HG02763 (cell line): ENCODE measurements at regions not wholly inside any gene's neighbourhood (a gene's known extent, or its start where the extent isn't known, plus 50 kb on each side); places are given as distances from the start of the nearest gene placed in this dataset.

Source experiments
- ATAC-seq: cut with Tn5 transposase; IDR thresholded peaks from one replicate; pipeline ENCODE4 v1.9.1; 2021; ENCODE audit warnings: mild to moderate bottlenecking, moderate library complexity; ENCODE audit not compliant: unreplicated experiment

DNA sequence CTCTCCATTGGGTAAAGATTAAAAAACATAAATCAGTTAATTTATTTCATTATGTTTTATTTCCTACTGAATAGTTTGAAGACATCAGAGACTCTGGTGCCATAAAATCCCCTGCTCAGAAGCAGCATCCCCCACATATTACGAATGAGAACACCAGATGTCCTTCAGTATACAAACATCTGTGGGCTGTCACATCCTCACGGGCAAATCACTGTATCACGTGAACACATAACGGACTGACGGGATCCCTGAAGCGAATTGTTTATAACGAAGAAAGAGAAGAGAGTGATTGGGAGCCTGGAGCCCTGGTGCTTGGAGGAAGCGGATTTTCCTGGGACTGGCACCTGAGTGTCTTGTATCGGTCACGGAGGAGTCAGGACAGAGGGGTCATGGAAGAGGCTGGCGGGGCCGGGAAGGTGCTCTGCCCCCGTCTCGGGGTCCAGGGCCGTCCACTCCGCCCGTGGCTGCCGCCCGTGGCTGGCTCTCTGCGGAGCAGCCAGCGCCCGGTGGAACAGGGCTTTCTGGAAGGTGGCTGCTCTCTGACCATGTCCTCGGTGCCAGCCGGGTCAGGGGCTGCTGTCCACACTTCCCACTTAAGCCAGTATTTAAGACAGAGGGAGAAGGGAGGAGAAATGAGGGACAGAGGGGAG, 452.7 kb upstream of the FAT1 start:
- ATAC-seq: no peak

DNA sequence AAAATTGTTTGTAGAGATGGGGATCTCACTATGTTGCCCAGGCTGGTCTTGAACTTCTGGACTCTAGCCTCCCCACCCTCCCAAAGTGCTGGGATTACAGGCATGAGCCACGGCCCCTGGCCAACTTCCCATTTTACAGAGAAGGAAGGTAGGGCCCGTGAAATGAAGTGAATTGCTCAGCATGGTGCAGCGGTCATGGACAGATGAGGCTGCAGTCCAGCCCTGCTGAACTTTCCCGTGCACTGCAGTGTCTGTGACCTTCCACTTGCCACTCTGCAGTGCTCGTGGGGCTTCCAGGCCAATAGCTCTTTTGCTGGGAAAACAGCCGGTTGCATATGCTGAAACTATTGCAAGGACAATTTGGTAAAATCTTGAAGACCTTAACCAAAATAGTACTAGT, 454.4 kb upstream of the FAT1 start:
- ATAC-seq: no peak

DNA sequence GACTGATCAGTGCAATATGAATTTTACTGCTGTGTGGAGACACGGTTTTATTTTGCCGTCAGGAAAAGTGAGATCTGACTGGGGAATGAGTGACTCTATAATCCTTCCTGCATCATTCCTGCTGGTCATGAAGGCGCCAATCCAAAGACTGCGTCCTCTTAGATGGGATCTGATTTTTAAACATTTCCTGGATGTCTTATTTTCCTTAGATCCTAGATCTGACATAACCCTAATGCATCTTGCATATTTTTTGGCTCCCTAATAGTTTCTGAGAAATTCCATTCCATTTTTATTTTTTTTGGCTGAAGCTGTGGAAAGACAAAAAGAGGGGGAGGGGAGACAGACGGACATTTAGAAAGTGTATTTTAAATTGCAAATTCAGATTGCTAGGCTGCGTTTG, 454.9 kb upstream of the FAT1 start:
- ATAC-seq: no peak

DNA sequence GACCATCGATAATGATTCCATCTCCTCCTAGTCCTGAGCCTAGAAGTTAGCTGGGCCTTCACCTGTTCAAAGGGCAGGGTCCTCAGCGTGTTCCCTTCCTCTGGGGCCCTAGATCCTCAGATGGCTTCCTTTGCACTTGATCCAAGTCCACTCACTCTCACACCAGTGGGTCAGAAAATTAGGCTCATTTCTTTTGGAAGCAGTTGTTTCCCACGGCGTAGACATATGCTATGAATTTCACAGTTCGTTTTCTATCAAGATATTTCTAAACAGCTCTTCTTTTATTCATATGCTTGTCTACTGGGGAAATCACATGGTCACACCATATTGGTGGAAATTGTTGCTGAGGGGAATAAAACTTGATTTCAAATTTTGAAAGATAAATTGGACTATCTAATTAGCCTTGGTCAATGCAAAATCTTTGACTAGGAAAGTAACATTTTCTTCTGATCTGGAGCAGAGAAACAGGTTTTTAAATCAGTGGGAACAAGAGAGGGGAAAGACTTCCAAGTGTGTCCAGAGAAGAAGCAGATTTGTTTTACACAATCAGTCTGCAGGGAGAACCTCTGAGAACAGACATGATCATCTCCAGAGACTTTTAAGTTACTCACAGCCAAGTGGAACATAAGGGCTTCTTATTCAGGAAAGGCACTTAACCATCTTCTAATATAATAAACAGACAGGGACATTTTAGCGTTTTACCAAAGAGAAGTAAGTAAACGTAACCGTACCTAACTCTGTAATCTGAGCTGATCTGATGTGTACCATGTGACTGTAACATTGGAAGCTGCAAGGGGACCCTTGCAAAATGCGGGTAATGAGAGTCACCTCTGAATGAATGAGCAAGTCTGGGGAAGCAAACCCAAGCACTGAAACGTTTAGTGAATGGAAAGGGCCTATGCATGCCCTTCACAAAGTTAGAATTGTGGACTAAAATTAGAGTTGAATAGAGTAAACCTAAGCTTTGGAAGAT, 455.7 kb upstream of the FAT1 start:
- no peak for ATAC-seq

DNA sequence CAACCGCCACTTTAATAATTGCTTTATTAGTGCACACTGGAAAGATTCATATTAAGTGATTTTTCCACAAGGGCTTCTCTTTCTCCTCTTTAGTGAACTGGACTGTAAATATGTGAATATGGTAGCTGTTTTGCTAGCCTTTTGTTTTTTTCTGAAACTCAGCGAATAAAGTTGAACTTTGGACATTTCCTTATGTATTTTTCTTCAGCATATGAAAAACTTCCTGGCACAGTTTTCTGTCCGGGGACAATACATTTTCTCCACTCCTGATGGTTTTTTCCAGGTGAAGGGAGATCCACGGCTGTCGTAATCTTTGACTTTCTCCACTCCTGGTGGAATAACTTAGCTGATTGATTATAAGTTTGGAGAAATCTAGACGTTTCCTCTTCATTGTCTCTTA, 457.4 kb upstream of the FAT1 start:
- no peak for ATAC-seq

DNA sequence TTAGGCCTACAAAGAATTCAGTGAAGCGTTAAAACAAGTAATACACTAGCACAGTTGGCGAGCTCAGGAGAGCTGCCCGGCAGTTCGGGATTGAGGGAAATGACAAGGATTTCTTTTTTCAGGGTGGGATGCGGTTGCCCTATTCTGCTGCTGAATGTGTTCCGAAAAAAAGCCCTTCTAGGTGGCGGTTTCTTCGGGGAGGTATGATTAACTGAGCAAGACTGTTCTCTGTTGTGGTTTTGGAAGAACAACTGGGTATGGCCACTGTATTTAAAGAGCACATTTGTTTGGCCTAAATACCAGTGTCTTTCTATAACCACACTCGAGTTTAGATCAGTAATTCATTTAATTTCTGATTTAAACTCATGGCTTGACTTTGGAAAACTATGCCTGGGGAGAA, 459.7 kb upstream of the FAT1 start:
- ATAC-seq: no peak

DNA sequence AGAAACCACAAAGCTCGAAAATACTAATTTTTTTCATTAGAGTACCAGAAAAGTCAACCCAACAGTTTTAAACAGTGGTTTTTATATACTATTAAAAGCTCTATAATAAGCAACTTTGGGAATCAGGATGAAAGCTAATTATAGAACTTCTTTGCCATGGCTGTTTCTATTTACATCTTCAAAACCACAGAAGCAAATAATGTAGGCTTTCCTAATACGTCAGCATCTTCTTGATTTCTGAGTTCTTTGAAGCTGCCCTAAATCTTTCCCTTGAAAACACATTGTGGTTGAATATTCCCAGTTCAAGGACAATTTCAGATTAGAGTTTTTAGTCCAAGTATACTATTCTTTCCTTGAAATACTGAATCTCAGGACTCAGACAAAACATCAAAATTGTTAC, 460.2 kb upstream of the FAT1 start:
- ATAC-seq: no peak

DNA sequence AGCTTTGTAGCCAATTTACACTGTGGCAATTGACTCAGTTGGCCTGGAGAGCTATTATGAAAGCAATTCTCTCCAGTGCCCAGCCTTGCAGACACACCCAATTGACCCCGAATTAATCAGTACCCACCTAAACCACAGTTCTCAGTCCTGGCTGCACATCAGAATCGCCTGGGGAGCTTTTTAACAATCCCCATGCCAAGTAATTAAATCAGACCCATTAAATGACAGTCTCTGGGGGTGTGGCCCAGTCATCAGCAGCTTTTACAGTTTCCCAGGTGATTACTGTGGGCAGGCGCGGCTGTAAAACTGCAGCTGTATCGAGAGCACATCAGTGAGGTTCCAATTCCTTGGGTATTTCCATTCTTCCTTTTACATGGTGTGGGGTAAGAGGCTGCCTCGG, 460.9 kb upstream of the FAT1 start:
- no peak for ATAC-seq

DNA sequence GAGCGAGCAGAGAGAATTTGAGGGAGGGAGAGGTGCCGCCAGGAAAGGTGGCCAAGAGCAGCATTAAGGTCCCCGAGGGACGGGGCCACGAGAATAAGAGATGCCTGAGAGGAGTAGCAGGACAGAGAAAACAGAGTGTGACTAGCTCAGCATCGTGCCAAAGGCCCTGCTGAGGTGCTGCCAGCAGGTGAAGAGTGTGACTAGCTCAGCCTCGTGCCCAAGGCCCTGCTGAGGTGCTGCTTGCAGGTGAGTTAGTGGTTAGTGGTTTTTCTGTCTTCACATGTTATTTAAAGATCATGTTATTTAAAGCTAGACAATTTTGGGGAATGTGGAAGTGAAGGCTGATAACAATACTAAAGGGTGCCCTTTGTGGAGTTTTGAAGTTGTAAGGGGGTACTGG, 464.5 kb upstream of the FAT1 start:
- ATAC-seq: no peak

DNA sequence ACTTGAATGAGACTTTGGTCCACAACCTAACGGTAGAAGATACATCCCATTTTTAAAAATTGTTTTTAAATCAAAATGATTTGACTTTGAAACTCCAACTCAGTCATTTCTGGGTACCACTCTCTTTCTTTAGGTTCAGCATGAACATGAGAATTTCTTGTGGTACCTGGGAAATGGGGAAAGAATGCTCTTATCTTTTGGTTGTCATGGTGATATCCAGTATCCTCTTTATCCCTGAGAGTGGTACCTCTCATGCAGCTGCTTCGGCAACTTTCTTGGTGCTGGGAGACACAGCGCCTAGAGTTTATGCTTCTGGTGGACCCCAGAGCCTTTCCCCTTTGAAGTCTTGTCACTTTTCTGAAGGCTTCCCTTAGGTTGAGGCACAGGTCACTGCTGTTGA, 465.1 kb upstream of the FAT1 start:
- no peak for ATAC-seq

DNA sequence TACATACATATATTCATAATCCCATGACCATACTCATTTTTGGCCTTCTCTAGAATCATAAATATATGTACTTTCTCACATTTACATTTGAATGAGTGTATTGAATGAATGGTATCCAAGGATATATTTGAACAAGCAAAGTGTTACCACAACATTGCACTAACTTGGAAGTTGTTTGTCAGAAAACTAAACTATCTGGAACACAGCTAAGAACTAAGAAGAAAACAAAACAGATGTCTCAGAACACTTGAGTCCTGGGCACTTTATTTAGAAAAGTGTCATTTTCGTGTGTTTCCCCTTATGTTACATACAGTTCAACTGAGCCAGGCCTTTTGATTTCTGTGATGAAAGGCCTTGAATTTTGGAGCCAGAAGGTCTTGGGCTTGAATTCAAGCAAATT, 466.7 kb upstream of the FAT1 start:
- no peak for ATAC-seq

DNA sequence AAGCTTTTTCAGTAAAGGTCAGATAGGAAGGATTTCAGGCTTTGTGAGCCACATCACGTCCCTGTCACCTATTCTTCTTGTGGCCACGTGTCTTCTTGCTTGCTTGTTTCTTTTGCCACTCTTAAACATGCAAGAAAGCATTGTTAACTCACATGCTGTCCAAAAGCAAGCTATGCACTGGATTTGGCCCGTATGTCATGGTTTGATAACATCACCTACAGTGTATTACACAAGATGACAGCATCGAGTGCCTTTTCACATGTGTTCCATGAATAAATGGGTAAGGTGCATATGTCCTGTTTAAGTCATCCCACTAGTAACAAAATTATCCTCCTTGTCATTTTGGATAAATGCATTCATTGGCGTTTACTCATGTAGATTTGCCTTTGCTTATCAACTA, 468.0 kb upstream of the FAT1 start:
- no peak for ATAC-seq

DNA sequence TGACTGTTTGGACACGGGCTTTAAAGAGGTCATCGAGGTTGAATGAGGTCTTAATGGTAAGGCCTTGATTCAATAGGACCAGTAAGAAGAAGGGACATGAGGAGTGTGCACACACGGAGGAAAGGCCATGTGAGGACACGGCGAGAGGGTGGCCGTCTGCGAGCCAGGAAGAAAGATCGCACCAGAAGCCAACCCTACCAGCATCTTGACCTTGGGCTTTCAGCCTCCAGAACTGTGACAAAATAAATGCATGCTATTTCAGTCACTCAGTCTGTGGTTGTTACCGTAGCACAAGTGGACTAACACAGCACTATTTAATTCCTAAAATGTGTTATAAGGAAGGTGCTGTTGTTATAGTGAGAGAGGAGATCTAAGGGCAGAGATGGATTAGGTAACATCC, 468.6 kb upstream of the FAT1 start:
- ATAC-seq: no peak

DNA sequence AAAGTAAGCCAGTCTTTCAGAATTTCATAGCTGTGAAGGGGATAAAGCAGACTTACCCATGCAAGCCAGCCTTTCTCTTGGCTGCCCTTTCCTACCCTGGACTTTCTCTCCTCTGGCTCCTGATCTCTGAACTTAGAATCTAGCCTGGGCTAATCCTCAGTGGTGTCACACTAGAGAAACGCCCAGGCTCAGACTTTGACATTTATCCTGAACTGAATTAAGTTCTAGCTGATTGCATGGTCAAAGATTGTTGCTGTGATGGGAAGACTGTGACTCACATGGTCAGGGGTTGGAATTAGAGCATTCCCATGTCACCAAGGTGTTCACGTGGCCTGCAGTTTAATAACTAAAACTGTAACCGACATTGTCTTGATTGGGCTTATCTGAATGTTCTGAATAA, 469.5 kb upstream of the FAT1 start:
- no peak for ATAC-seq

DNA sequence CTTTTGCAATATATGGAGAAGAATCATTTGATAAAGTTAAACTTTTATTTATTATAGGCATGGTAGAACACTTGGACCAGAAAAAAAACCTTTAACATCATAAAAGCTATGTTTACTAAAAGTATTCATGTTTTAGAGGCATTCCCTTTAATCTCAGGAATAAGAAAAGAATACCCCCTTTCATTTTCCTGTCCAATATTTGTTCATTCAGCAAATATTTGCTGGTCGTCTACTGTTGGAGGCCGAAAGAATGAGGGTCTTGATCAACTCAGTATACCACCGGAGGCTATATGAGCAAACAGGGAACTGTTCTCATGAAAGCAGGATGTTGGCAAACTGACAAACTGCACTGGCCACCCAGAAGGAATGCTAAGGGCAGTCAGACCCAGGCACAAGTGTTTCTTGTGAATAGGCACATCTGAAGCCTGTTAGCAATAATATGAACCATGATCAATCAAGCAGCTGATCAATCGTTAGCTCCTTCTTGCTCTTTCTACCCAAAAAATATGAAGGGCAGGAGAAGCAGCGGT, 480.8 kb upstream of the FAT1 start:
- ATAC-seq: no peak

DNA sequence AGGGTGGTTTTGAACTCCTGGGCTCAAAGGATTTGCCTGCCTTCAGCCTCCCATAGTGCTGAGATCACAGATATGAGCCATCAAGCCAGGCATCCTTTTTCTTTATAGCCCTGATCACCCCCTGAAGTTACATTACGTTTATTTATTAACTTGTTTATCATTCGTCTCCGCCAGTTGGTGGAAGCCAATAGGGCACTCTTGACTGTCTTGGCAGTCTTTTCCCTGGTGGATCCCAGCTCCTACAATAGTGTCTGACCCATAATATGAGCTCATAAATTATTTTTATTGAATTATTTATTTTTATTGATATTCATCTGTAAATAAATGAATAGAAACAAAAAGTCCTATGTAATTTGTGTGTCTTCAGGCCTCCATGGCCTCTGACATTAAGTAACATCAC, 484.3 kb upstream of the FAT1 start:
- ATAC-seq: no peak

DNA sequence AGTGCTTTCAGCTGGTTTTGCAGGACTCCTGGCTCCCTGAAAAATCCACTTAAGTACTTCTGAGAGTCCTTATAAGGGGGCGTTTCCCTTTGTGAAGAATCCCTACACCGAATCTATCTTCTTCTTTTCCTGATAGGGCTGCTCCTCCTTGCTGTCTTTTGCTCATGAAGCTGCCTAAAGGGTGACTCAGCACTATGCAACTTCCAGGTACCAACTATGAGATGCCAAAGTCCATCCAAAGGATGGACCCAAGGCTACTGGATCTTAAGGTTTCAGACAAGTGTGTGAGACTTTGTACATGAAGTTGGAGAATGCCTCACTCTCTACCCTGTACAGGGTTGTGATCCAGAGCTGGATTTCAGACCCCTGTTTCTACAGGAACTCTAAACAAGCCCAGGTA, 485.0 kb upstream of the FAT1 start:
- ATAC-seq: no peak

DNA sequence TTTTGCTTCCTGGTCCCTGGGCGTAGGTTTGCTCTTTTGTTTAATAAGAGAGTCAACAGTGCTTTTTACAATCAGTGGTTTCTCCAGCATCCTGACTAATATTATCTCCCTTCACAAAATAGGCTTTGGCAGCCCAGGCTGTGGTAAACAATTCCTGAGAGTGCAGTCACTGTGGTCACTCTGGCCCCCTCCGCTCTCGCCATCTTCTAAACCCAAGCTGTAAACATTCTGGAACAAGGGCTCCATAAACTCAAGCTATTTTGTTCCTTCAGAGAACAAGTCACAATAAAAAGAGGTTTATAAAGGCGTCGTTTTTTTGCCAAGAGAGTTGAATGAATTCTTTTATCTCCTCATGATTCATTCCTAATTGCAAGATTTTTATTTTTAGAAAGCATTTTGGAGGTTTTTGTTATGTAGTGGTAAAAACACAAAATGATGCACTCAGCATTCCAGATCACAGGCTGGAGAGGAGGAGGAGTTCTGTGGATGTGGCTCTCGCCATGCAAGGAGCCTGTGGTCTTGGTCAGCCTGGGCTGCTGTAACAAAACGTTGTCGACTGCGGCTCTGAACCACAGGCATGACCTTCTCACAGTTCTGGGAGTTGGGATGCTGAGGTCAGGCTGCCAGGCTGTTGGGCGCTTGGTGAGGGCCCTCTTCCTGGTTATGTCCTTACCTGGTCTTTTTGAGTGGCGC, 486.4 kb upstream of the FAT1 start:
- ATAC-seq: no peak

DNA sequence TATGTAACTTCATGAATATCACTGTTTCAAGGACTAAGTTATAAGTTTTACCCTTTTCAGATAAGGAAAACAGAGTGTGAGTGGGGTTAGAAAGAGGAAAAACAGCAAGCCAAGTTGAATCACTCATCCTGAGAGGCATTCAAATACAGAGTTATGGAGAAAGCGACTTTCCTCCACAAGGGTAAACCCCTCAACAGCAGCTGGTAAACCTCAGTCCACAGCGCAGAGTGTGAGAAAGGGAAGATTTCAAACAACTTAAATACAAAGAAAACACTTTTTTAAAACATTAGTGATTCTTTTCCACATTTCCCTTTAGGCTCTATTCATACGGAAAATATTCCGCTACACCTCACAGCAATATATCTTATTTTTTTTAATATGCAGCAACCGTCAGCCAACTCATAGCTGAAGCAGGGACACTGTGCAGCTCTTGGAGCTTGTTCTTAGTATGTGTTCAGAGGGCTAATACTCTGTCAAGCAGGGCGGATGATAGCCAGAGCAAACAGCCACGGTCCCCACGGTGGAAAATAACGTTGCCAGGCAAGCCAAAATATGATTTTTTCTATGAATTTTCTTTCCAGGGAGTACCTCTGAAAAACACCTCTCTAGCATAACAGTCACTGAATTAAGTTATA, 488.9 kb upstream of the FAT1 start:
- no peak for ATAC-seq

DNA sequence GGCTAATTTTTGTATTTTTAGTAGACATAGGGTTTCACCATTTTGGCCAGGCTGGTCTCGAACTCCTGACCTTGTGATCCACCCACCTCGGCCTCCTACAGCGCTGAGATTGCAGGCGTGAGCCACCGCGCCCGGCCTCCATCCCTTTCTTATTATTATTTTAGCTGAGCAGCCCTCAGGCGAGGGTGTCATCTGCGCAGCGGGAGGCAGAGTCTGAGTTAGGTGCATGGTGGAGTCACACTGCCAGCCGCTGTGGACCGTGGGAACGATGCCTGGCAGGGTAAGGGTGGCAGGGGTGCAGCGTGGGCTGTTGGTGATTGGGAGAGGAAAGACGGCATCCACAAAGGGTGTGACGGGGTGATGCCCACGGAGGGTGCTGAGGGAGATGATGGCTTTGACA, 491.8 kb upstream of the FAT1 start:
- ATAC-seq: no peak

DNA sequence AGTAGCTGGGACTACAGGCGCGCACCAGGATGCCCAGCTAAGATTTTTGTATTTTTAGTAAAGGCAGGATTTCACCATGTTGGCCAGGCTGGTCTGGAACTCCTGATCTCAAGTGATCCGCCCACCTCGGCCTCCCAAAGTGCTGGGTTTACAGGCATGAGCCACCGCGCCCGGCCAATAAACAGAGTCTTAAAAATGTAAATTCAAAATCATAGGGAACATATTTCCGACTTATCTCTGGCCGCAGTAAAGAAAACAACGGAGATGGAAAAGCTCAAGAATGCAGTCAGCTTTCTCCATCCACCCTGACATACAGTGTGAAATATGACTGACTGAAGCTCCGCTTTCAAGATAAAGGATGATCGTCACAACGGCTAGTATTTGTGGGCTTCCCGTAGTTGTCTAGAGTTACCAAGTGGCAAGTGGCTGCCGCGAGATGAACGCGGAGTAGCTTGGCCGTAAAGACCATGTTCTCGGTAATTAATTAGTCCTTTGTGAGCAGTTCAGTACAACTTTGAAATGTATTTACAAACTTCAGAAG, 495.1 kb upstream of the FAT1 start:
- no peak for ATAC-seq
